ENCODE measurements at regions not wholly inside any gene's neighbourhood (a gene's known extent, or its start where the extent isn't known, plus 50 kb on each side); places are given as distances from the start of the nearest gene placed in this dataset.
"Not testable (repeated sequence)": the region's sequence is repeated elsewhere in the genome, so short reads cannot be mapped to it uniquely, and the experiment has no call there.

DNA sequence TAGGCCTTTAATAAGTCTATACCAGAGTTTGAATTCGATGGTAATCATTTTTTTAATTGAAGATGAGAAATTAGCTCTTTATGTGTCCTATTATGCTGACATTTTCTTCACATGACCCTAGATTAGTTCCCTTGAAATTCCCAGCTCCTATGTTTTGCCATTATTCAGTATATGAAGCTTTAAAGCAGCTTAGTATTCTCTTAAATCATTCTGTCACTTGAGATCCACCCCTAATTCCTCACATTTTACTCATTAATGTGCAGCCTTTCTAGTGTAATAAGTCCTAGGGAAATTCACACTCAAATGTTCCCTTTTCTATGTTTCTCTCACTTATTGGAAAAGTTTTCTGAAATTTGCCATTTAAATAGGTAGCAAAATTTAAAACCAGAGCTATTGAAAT lies 704.5 kb upstream of the B3GALT2 start:
- in situ Hi-C loops (cut with HindIII; ENCODE audit: low pct_unique_long_range_greater_than_20kb, low sequenced_read_pairs) = no loop called here
- DNase-seq (ENCODE audit: low read depth) = no peak

DNA sequence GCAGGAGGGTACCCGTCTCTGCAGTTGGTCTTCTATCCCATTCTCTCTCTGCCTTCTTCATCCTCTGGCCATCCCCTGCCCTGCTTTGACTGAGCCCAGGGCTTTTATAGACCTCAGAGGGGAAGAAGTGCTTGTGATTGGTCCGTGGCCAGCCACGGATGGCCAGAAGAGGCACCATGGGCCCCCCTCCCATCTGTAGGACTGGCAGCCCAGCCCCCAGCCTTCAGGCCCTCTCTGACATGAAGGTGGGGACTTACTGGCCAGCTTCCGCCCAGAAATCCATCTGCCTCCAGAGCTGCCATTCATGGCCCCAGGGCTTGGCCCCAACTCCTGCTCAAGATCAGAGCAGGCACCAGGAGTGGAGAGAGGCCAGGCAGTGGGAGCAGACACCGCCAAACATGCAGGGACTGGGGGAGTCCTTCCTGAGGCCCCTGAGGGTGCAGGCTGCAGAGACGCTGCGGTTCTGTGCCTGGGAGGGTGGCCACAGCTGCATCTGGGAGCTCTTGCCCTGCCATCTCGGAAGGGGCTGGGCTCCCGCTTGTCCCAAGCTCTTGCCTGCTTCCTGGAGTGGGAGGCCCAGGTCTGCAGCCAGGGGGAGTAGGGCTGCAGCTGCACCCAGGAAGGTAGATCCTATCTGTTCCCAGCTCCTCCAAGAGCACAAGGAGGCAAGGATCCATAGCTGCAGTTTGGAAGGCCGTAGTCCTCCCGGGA lies 698.6 kb upstream of the B3GALT2 start:
- DNase-seq (ENCODE audit: low read depth) = no peak

DNA sequence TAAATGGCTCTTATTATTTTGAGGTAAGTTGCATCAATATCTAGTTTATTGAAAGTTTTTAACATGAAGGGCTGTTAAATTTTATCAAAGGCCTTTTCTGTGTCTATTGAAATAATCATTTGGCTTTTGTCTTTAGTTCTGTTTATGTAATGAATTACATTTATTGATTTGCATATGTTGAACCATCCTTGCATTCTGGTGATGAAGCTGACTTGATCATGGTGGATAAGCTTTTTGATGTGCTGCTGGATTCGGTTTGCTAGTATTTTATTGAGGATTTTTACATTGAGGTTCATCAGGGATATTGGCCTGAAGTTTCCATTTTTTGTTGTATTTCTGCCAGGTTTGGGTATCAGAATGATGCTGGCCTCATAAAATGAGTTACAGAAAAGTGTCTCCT lies 691.5 kb upstream of the B3GALT2 start:
- in situ Hi-C loops (cut with HindIII; ENCODE audit: low pct_unique_long_range_greater_than_20kb, low sequenced_read_pairs); DNase-seq (ENCODE audit: low read depth): not testable (repeated sequence)

More for the DNA sequence above, 698.6 kb upstream of the B3GALT2 start:
- in situ Hi-C loops (cut with HindIII; ENCODE audit: low pct_unique_long_range_greater_than_20kb, low sequenced_read_pairs) = no loop called here

DNA sequence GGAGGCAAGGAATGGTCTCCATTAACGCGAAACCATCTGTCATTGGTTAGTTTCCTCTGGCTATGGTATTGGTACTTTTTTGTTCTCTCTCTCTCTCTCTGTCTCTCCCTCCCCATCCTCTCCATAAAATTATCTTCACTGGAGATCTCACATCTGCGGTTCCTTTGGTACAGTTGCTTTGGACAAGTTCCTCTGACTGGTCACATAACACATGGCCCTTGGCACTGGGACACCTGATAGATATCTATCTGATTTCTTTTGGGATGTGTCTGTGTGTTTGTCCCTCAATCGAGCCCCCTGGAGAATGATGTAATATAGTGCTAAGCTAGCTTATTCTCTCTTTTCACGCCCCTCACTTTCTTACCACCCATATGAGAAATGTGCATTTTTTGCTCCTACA lies 682.0 kb upstream of the B3GALT2 start:
- in situ Hi-C loops (cut with HindIII; ENCODE audit: low pct_unique_long_range_greater_than_20kb, low sequenced_read_pairs) = no loop called here
- no peak for DNase-seq (ENCODE audit: low read depth)

DNA sequence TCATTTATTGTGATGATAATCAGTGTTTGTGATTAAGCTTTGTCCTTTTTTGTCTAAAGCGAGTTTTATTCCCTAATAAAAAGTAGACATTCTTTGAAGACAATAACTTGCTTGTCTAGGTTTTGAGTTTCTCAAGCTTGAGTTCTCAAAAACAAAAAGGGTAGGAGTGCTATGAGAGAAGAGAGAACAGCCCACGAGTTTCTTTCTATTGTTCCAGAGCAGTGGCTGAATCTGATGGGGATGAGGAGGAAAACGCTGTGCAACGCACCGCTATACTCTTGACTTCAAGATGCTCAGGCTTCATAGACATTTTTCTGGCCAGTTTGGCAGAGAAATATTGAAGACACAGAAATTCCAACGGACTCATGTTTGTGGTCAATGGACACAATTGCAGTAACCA lies 669.8 kb upstream of the B3GALT2 start:
- no peak for DNase-seq (ENCODE audit: low read depth)

DNA sequence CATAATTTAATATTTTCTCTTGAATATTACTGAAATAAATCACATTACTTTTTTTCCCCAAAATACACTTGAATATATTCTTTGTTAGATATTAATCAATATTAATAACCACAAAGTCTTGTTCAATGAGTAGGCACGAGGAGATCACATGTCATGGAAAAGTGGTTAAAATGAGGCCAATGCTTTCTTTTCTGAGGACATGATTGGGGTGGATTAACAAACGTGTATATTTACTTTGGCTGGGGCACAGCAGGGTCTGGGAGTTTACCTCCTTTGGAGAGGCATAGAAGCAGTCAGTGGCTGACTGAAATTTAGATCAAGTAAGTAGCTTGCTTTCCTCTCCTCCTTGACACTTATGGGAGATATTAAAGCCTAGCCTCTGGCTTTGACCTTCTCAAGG lies 664.3 kb upstream of the B3GALT2 start:
- in situ Hi-C loops (cut with HindIII; ENCODE audit: low pct_unique_long_range_greater_than_20kb, low sequenced_read_pairs) = no loop called here
- DNase-seq (ENCODE audit: low read depth) = no peak

More for the DNA sequence above, 669.8 kb upstream of the B3GALT2 start:
- in situ Hi-C loops (cut with HindIII; ENCODE audit: low pct_unique_long_range_greater_than_20kb, low sequenced_read_pairs) = no loop called here

DNA sequence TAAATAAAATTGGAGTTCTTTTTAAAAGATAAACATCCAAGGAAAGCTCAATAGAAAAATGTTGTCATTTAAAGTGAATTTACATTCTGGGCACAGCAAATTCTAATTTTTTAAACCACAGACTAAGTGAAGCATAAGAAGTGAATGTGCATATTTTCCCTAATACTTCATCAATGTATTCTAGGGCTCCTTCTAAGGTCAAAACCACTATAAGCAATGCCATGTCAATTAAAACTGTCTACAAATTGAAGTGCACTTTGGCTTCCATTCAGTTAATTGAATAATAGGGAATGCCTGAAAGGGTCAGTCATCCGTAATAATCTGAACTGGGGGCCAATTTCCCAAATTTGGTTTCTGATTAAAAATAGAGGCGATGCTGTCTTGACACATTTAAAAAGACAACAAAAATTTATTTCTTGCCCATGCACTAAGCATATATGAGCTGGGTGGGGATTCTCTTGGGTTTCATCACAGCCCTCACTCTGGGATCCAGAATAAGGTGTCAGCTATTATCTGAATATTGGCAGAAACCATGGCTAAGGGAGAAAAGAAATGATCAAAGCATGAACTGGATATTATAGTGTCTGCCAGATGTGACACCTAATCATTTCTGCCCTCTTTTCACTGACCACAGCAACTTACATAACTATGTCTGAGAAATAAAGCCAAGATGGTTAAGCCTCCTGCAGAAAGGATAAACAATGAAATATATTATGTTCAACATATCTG lies 660.6 kb upstream of the B3GALT2 start:
- in situ Hi-C loops (cut with HindIII; ENCODE audit: low pct_unique_long_range_greater_than_20kb, low sequenced_read_pairs) = no loop called here
- no peak for DNase-seq (ENCODE audit: low read depth)

DNA sequence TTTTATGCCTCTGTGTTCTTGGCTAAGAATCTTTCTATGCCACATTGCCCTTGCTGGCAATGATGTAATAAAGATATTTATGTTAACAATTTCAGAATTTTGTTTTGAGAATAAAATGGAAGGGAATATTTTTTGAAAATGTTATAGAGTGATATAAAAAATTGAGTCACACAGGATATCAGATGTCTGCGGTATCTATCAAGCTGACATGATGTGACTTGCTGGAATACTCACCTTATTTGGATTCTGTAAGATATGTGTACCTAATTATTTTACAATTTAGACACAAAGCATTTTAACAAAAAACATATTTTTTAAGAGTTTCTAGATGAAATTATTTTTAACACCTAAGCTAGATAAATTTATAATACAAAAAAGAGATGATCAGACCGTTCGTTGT lies 660.0 kb upstream of the B3GALT2 start:
- no peak for DNase-seq (ENCODE audit: low read depth)
- in situ Hi-C loops (cut with HindIII; ENCODE audit: low pct_unique_long_range_greater_than_20kb, low sequenced_read_pairs) = no loop called here

DNA sequence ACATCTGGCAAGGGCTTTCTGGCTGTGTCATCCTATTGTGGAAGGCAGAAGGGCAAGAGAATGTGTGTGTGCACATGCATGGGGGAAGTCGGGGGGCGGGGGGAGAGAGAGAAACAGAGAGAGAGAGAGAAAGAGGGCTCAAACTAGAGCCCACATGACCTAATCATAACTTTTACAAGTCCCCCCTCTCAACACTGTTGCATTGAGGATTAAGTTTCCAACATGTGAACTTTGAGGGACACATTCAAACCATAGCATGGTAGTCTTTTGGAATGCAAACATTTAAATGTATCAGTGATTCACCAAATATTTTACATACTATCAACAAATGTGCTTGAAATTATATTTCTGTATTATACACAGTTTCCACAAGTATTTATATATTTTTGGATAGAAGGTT lies 655.4 kb upstream of the B3GALT2 start:
- DNase-seq (ENCODE audit: low read depth) = no peak
- in situ Hi-C loops (cut with HindIII; ENCODE audit: low pct_unique_long_range_greater_than_20kb, low sequenced_read_pairs) = no loop called here

DNA sequence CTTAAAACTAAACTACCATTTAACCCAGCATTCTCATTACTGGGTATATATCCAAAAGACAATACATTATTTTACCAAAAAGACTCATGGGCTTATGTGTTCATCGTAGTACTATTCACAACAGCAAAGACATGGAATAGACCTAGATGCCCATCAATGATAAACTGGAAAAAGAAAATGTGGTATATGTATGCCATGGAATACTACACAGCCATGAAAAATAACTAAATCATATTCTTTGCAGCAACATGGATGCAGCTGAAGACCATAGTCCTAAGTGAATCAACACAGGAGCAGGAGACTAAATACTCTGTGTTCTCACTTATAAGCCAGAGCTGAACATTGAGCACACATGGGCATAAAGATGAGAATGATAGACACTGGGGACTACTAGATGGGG lies 645.1 kb upstream of the B3GALT2 start:
- in situ Hi-C loops (cut with HindIII; ENCODE audit: low pct_unique_long_range_greater_than_20kb, low sequenced_read_pairs) = no loop called here
- no peak for DNase-seq (ENCODE audit: low read depth)

DNA sequence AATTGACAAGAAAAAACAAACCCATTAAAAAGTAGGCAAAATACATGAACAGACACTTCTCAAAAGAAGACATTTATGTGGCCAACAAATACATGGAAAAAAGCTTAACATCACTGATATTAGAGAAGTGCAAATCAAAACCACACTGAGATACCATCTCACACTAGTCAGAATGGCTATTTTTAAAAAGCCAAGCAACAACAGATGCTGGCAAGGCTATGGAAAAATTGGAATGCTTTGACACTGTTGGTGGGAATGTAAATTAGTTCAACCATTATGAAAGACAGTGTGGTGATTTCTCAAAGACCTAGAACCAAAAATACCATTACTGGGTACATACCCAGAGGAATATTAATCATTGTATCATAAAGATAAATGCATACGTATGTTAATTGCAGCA lies 641.1 kb upstream of the B3GALT2 start:
- DNase-seq (ENCODE audit: low read depth) = no peak
- in situ Hi-C loops (cut with HindIII; ENCODE audit: low pct_unique_long_range_greater_than_20kb, low sequenced_read_pairs) = no loop called here

DNA sequence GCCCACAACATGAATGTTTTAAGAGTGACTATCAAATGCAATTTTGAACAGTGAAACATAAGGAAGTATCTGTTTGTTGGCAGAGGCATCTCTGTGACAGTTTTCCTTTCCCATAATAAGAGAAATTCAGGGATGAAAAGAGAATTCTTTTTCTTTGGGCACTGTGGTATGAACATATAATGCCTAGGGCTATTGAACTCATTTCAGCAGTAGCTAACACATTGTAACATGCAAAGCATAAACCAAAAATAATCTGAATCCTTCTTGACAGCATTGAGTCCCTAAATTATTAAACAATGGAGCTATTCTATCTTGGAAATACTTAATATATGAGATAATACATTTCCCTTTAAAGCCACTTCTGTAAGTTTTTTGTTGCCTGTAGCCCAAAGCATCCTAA lies 633.0 kb upstream of the B3GALT2 start:
- DNase-seq (ENCODE audit: low read depth) = no peak
- in situ Hi-C loops (cut with HindIII; ENCODE audit: low pct_unique_long_range_greater_than_20kb, low sequenced_read_pairs) = no loop called here

DNA sequence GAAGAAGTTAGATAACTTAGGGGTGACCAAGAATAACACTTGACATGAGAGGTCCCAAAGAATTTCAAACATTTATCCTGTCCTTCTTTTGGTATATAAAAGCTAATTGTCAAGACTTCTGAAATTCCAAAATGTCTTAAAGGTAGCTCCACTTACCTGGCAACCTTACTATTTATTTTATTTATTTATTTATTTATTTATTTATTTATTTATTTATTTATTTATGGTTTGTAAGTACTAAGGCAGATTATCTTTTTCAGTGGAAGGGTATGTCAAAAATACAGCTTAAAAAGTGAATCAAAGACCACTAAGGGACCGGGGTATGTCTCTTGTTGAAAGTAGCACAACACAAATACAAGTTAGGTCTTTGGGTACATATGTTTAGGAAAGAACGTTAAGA lies 620.8 kb upstream of the B3GALT2 start:
- in situ Hi-C loops (cut with HindIII; ENCODE audit: low pct_unique_long_range_greater_than_20kb, low sequenced_read_pairs) = no loop called here
- no peak for DNase-seq (ENCODE audit: low read depth)

DNA sequence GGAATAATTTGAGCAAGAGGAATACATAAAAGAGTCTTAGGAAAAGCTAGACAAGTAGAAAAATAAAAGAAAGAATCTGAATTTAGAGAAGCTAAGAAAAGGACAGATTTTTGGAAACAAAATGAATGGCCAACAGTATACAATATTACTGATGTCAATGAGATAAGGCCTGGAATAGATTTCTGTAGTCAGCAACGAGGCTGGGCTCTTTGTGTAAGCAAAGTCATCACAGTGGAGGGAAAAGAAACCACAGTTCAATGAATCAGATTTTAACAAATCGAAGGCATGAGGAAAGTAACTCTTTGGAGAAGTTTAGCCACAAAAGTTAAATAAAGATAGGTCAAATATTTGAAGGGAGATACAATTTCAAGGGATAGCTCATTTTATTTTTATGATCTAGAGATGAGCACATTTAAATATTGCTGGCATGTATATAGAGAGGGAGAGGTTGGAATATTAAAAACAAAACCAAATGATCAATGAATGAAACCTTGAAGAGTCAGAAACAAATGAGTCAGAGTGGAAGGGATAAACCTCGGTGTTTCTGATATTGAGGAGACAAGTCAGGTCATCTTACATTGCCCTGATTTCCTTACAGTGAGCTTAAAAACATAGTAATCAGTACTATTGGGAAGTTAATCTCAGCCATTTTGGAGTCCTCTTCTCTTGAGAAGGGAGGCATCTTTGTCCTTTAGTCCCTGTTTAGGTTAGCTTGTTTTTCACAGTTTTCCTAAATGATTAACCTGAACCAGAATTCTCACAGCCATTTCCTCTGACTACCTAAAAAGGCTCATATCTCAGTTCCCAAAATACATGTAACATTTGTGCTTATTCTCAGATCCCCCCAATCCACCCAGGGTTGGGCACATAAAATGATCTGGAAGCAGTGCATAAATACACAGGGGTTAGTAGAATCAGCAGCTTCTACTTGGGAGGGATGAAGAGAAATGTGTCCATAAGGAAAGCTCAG lies 620.0 kb upstream of the B3GALT2 start:
- in situ Hi-C loops (cut with HindIII; ENCODE audit: low pct_unique_long_range_greater_than_20kb, low sequenced_read_pairs) = no loop called here
- DNase-seq (ENCODE audit: low read depth) = no peak

DNA sequence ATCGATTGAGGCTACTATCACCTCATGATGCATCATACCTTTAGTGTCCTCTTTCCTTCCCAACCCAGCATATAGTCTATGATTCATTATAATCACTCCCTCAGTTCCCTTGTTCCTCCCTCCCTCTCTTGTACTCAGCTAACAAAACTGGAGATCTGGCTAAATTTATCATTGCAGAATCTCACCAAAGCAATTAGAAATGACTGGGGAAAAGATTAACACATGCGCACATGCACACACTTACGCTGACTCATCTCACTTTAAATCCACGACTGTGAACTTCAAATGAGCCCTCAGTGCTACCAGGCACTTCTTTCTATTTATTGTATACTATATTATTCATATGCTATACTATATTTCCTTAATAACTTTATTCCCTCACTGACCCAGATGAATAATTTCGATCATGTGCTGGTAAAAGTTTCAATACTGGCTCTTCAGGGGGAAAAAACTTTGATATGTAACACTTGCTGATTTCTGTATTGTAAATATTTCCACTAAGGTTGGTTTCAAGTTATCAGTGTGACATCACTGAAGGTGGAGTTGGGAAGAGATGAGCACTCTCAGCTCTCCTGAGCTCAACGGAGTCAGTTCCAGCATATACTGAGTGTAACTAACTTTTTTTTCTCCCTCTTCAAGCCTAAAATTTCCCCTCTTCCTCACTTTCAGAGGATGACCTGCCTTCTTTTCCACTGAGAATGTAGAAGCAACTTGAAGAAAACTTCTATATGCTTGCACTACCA lies 613.7 kb upstream of the B3GALT2 start:
- in situ Hi-C loops (cut with HindIII; ENCODE audit: low pct_unique_long_range_greater_than_20kb, low sequenced_read_pairs) = no loop called here
- DNase-seq (ENCODE audit: low read depth) = peak; percentile 15

DNA sequence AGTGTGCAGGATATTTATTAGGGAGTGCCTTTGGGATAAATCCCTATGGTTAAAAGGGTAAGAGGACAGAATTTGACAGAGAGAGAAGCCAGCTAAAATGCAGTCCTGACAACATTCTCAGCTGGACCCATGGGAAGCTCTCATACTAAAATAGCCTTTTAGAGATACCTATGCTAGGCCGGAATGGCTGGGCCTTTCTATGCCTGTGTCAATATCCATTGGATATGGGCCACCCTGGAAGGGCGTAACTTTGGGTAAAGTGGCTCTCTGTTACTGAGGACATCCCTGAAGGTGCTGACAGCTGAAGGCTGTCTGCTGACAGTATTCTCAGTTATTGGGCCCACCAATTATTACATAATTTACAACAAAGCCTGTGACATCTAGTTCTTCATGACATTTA lies 613.0 kb upstream of the B3GALT2 start:
- in situ Hi-C loops (cut with HindIII; ENCODE audit: low pct_unique_long_range_greater_than_20kb, low sequenced_read_pairs) = no loop called here

DNA sequence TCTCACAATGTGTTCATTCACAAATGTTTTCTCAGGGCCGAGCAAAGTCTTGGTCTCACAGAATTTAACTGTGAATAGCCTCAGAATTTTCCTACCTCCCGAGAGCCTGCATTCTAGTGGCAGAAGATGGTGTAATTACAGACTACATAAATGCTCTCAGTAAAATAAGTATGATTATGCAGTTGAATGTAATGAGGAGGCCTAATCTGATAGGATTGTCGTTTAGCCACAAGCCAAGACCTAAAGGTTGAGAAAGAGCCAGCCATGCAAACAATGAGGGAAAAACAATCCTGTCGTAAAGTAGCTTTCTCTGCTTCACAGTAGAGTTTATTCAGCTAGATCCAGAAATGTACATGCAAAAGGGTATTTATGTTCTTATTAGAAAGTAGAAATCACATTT lies 607.8 kb upstream of the B3GALT2 start:
- in situ Hi-C loops (cut with HindIII; ENCODE audit: low pct_unique_long_range_greater_than_20kb, low sequenced_read_pairs) = no loop called here
- no peak for DNase-seq (ENCODE audit: low read depth)

More for the DNA sequence above, 613.0 kb upstream of the B3GALT2 start:
- DNase-seq (ENCODE audit: low read depth) = no peak

DNA sequence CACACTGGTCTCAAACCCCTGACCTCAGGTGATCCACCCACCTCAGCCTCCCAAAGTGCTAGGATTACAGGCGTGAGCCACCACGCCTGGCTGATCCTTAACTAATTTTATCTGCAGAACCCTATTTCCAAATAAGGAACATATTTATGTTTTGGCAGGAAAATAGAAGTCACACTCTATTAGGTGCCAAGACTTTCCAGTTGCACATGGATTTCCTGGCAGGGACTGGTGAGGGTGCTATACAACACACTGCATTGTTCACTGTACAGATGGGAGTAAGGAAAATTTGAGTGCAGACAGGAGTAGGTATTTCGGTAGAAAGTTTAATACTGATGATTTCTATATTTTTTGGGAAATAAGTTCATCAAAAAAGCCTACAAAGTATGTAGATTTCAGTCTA lies 605.3 kb upstream of the B3GALT2 start:
- in situ Hi-C loops (cut with HindIII; ENCODE audit: low pct_unique_long_range_greater_than_20kb, low sequenced_read_pairs) = no loop called here

More for the DNA sequence above, 605.3 kb upstream of the B3GALT2 start:
- DNase-seq (ENCODE audit: low read depth) = no peak

Measured in Caki2 (cell line).